ENCODE measurements at regions not wholly inside any gene's neighbourhood (a gene's known extent, or its start where the extent isn't known, plus 50 kb on each side); places are given as distances from the start of the nearest gene placed in this dataset.

DNA sequence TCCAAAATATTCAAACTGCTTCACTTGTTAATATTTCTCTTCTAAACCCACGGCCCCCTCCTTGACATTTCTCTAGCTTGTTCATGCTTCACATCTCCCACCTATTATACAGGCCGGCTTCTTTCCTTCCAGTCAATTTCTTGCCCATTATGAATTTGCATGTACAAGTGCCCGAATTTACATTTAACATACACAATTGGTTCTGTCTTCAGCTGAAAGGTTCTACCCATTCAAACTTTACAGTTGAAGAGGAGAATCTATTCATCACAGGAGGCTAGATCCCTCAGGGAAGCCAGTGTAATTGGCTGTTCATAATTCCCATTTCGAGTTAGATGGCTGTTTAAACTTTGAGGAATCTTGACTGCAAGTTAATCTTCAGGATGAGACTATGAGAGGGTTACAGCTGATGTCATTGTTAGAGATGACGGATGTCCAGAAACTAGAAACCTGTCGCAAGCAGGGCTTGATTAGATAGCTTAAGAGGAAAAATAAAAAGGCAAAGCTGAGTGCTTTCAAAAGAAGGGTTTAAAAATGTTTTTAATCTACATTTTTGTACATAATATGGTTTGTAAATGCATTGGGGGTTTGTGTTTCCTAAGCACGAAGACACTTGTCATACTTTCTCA lies 157.0 kb downstream of the ADSS2 start:
- peaks cover 0 to 4% (median 2%) of the 10 kb centered on the region in 4 donors for H3K4me1 ChIP-seq (ENCODE audit: control insufficient read depth in 4 of 4, insufficient read depth in 4 of 4, low read length in 3 of 4)
- no peaks in the 10 kb centered on the region for H3K27me3 ChIP-seq (ENCODE audit: control insufficient read depth in 4 of 4, insufficient read depth in 4 of 4, low read length in 3 of 4)
- no peak overlapping the region for H3K9ac ChIP-seq (ENCODE audit: low read depth in 1 of 2, low read length in 2 of 2)
- no peaks in the 10 kb centered on the region for H3K9me3 ChIP-seq (ENCODE audit: control insufficient read depth in 4 of 4, low read length in 3 of 4)
- DNase-seq (ENCODE audit: low spot score), result no peak
- TF ChIP-seq FOXA1 (IDR thresholded peaks at IDR 0.05) (no peak), ATF3 (IDR thresholded peaks at IDR 0.05) (no peak), RAD21 (IDR thresholded peaks at IDR 0.05) (no peak), FOXA2 (IDR thresholded peaks at IDR 0.05) (no peak), JUND (IDR thresholded peaks at IDR 0.05) (no peak), REST (IDR thresholded peaks at IDR 0.05) (no peak), ZBTB33 (IDR thresholded peaks at IDR 0.05) (no peak), RXRA (IDR thresholded peaks at IDR 0.05) (no peak), HNF4A (conservative IDR thresholded peaks at IDR 0.05) (no peak), NR2F2 (IDR thresholded peaks at IDR 0.05) (no peak), MAX (IDR thresholded peaks at IDR 0.05) (no peak), GABPA (IDR thresholded peaks at IDR 0.05 in 1 of 2, conservative IDR thresholded peaks at IDR 0.05 in 1 of 2) (no peak), SP1 (IDR thresholded peaks at IDR 0.05) (no peak), HNF4G (IDR thresholded peaks at IDR 0.05) (no peak), EGR1 (IDR thresholded peaks at IDR 0.05; ENCODE audit: low read depth in 2 of 2) (no peak), YY1 (IDR thresholded peaks at IDR 0.05) (no peak), TAF1 (conservative IDR thresholded peaks at IDR 0.05) (no peak)
- TF ChIP-seq, protein P1, sequence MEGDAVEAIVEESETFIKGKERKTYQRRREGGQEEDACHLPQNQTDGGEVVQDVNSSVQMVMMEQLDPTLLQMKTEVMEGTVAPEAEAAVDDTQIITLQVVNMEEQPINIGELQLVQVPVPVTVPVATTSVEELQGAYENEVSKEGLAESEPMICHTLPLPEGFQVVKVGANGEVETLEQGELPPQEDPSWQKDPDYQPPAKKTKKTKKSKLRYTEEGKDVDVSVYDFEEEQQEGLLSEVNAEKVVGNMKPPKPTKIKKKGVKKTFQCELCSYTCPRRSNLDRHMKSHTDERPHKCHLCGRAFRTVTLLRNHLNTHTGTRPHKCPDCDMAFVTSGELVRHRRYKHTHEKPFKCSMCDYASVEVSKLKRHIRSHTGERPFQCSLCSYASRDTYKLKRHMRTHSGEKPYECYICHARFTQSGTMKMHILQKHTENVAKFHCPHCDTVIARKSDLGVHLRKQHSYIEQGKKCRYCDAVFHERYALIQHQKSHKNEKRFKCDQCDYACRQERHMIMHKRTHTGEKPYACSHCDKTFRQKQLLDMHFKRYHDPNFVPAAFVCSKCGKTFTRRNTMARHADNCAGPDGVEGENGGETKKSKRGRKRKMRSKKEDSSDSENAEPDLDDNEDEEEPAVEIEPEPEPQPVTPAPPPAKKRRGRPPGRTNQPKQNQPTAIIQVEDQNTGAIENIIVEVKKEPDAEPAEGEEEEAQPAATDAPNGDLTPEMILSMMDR (IDR thresholded peaks at IDR 0.05; ENCODE audit: low read depth, low read length, missing input control), result no peak
- WGBS, result 85% methylated on average over 7 of the region's 7 CpGs
- H3K36me3 ChIP-seq (ENCODE audit: control insufficient read depth in 4 of 4, insufficient read depth in 3 of 4, low read depth in 1 of 4, low read length in 3 of 4), result no peaks in the 10 kb centered on the region
- H3K4me3 ChIP-seq (ENCODE audit: low read depth in 1 of 3, low read length in 3 of 3), result no peak overlapping the region
- no peak overlapping the region for H3K27ac ChIP-seq (ENCODE audit: low read depth in 1 of 2, low read length in 2 of 2)

All from liver (tissue), 8 donors.